ENCODE measurements at regions not wholly inside any gene's neighbourhood (a gene's known extent, or its start where the extent isn't known, plus 50 kb on each side); places are given as distances from the start of the nearest gene placed in this dataset.
A peak's percentile ranks its signal among the peaks of the same experiment; 100 is the strongest.

- Histone ChIP-seq H3K36me3 (ENCODE audit: control insufficient read depth, insufficient read depth, low read length) (no peaks in the 10 kb centered on the region), H3K4me3 (ENCODE audit: low read length) (no peak overlapping the region), H3K4me1 (ENCODE audit: control insufficient read depth, insufficient read depth, low read length) (no peaks in the 10 kb centered on the region), H3K9me3 (replicated peaks; ENCODE audit: control insufficient read depth, low read depth, low read length) (no peaks in the 10 kb centered on the region), H3K27ac (ENCODE audit: low read length) (no peak overlapping the region), H3K27me3 (ENCODE audit: control insufficient read depth, insufficient read depth, low read length) (peaks cover 44% of the 10 kb centered on the region)
- DNase-seq, result no peak
- 81% methylated on average over 3 of the region's 4 CpGs for WGBS (ENCODE audit: insufficient coverage)
These were observed 202.9 kb upstream of the N4BP1 start for GRCh38 chr16:48812856-48813255.

GRCh38 chr16:48811478-48811877, 201.5 kb upstream of the N4BP1 start:
- 22% methylated on average over 10 of the region's 11 CpGs for WGBS (ENCODE audit: insufficient coverage)
- no peaks in the 10 kb centered on the region for H3K36me3 ChIP-seq (ENCODE audit: control insufficient read depth, insufficient read depth, low read length)
- no peak overlapping the region for H3K4me3 ChIP-seq (ENCODE audit: low read length)
- H3K9me3 ChIP-seq (replicated peaks; ENCODE audit: control insufficient read depth, low read depth, low read length), result no peaks in the 10 kb centered on the region
- no peak overlapping the region for H3K27ac ChIP-seq (ENCODE audit: low read length)
- no peak for DNase-seq
- no peaks in the 10 kb centered on the region for H3K4me1 ChIP-seq (ENCODE audit: control insufficient read depth, insufficient read depth, low read length)
- peaks cover 44% of the 10 kb centered on the region for H3K27me3 ChIP-seq (ENCODE audit: control insufficient read depth, insufficient read depth, low read length)

- Histone ChIP-seq H3K9me3 (replicated peaks; ENCODE audit: control insufficient read depth, low read depth, low read length) (no peaks in the 10 kb centered on the region), H3K4me3 (ENCODE audit: low read length) (no peak overlapping the region), H3K36me3 (ENCODE audit: control insufficient read depth, insufficient read depth, low read length) (no peaks in the 10 kb centered on the region), H3K27ac (ENCODE audit: low read length) (no peak overlapping the region), H3K27me3 (ENCODE audit: control insufficient read depth, insufficient read depth, low read length) (peaks cover 44% of the 10 kb centered on the region), H3K4me1 (ENCODE audit: control insufficient read depth, insufficient read depth, low read length) (no peaks in the 10 kb centered on the region)
- WGBS (ENCODE audit: insufficient coverage), result 2% methylated on average over 63 of the region's 70 CpGs
- no peak for DNase-seq
These were observed 200.9 kb upstream of the N4BP1 start for GRCh38 chr16:48810803-48811453.

GRCh38 chr16:48810436-48810802, 200.4 kb upstream of the N4BP1 start:
- Histone ChIP-seq H3K9me3 (replicated peaks; ENCODE audit: control insufficient read depth, low read depth, low read length) (no peaks in the 10 kb centered on the region), H3K27ac (ENCODE audit: low read length) (no peak overlapping the region), H3K36me3 (ENCODE audit: control insufficient read depth, insufficient read depth, low read length) (no peaks in the 10 kb centered on the region), H3K27me3 (ENCODE audit: control insufficient read depth, insufficient read depth, low read length) (peaks cover 44% of the 10 kb centered on the region), H3K4me1 (ENCODE audit: control insufficient read depth, insufficient read depth, low read length) (no peaks in the 10 kb centered on the region), H3K4me3 (ENCODE audit: low read length) (no peak overlapping the region)
- no peak for DNase-seq
- 7% methylated on average over 27 of the region's 29 CpGs for whole genome bisulfite sequencing (ENCODE audit: insufficient coverage)

GRCh38 chr16:48790151-48790550, 180.2 kb upstream of the N4BP1 start:
- WGBS (ENCODE audit: insufficient coverage), result no CpG with 5 or more reads among the region's 2 CpGs
- Histone ChIP-seq H3K27ac (ENCODE audit: low read length) (no peak overlapping the region), H3K36me3 (ENCODE audit: control insufficient read depth, insufficient read depth, low read length) (no peaks in the 10 kb centered on the region), H3K9me3 (replicated peaks; ENCODE audit: control insufficient read depth, low read depth, low read length) (no peaks in the 10 kb centered on the region), H3K4me1 (ENCODE audit: control insufficient read depth, insufficient read depth, low read length) (no peaks in the 10 kb centered on the region), H3K4me3 (ENCODE audit: low read length) (no peak overlapping the region), H3K27me3 (ENCODE audit: control insufficient read depth, insufficient read depth, low read length) (no peaks in the 10 kb centered on the region)
- DNase-seq, result no peak

- Histone ChIP-seq H3K27ac (ENCODE audit: low read length) (no peak overlapping the region), H3K4me3 (ENCODE audit: low read length) (no peak overlapping the region), H3K27me3 (ENCODE audit: control insufficient read depth, insufficient read depth, low read length) (no peaks in the 10 kb centered on the region), H3K4me1 (ENCODE audit: control insufficient read depth, insufficient read depth, low read length) (no peaks in the 10 kb centered on the region), H3K9me3 (replicated peaks; ENCODE audit: control insufficient read depth, low read depth, low read length) (no peaks in the 10 kb centered on the region), H3K36me3 (ENCODE audit: control insufficient read depth, insufficient read depth, low read length) (no peaks in the 10 kb centered on the region)
- 70% methylated on average over 1 of the region's 3 CpGs for WGBS (ENCODE audit: insufficient coverage)
- no peak for DNase-seq
These were observed 178.5 kb upstream of the N4BP1 start for GRCh38 chr16:48788475-48788874.

GRCh38 chr16:48745541-48745940, 135.6 kb upstream of the N4BP1 start:
- no peaks in the 10 kb centered on the region for H3K27me3 ChIP-seq (ENCODE audit: control insufficient read depth, insufficient read depth, low read length)
- H3K4me3 ChIP-seq (ENCODE audit: low read length), result no peak overlapping the region
- H3K36me3 ChIP-seq (ENCODE audit: control insufficient read depth, insufficient read depth, low read length), result no peaks in the 10 kb centered on the region
- no peak overlapping the region for H3K27ac ChIP-seq (ENCODE audit: low read length)
- WGBS (ENCODE audit: insufficient coverage), result 100% methylated on average over 1 of the region's 4 CpGs
- no peaks in the 10 kb centered on the region for H3K9me3 ChIP-seq (replicated peaks; ENCODE audit: control insufficient read depth, low read depth, low read length)
- no peak for DNase-seq
- no peaks in the 10 kb centered on the region for H3K4me1 ChIP-seq (ENCODE audit: control insufficient read depth, insufficient read depth, low read length)

GRCh38 chr16:48740964-48741363, 131.0 kb upstream of the N4BP1 start:
- Histone ChIP-seq H3K9me3 (replicated peaks; ENCODE audit: control insufficient read depth, low read depth, low read length) (no peaks in the 10 kb centered on the region), H3K4me1 (ENCODE audit: control insufficient read depth, insufficient read depth, low read length) (no peaks in the 10 kb centered on the region), H3K36me3 (ENCODE audit: control insufficient read depth, insufficient read depth, low read length) (no peaks in the 10 kb centered on the region), H3K27ac (ENCODE audit: low read length) (no peak overlapping the region), H3K4me3 (ENCODE audit: low read length) (no peak overlapping the region), H3K27me3 (ENCODE audit: control insufficient read depth, insufficient read depth, low read length) (no peaks in the 10 kb centered on the region)
- WGBS (ENCODE audit: insufficient coverage), result 60% methylated on average over 6 of the region's 6 CpGs
- no peak for DNase-seq

- Histone ChIP-seq H3K36me3 (ENCODE audit: control insufficient read depth, insufficient read depth, low read length) (no peaks in the 10 kb centered on the region), H3K27ac (ENCODE audit: low read length) (no peak overlapping the region), H3K4me3 (ENCODE audit: low read length) (no peak overlapping the region), H3K4me1 (ENCODE audit: control insufficient read depth, insufficient read depth, low read length) (no peaks in the 10 kb centered on the region), H3K27me3 (ENCODE audit: control insufficient read depth, insufficient read depth, low read length) (no peaks in the 10 kb centered on the region), H3K9me3 (replicated peaks; ENCODE audit: control insufficient read depth, low read depth, low read length) (no peaks in the 10 kb centered on the region)
- no peak for DNase-seq
These were observed 124.2 kb upstream of the N4BP1 start for GRCh38 chr16:48734220-48734619.

GRCh38 chr16:48704710-48705109, 94.7 kb upstream of the N4BP1 start:
- no peak overlapping the region for H3K4me3 ChIP-seq (ENCODE audit: low read length)
- DNase-seq, result no peak
- H3K4me1 ChIP-seq (ENCODE audit: control insufficient read depth, insufficient read depth, low read length), result no peaks in the 10 kb centered on the region
- no peaks in the 10 kb centered on the region for H3K27me3 ChIP-seq (ENCODE audit: control insufficient read depth, insufficient read depth, low read length)
- no peak overlapping the region for H3K27ac ChIP-seq (ENCODE audit: low read length)
- no peaks in the 10 kb centered on the region for H3K9me3 ChIP-seq (replicated peaks; ENCODE audit: control insufficient read depth, low read depth, low read length)
- no peaks in the 10 kb centered on the region for H3K36me3 ChIP-seq (ENCODE audit: control insufficient read depth, insufficient read depth, low read length)
- WGBS (ENCODE audit: insufficient coverage), result no CpG with 5 or more reads among the region's 1 CpG

GRCh38 chr16:48687421-48688038, 77.5 kb upstream of the N4BP1 start:
- Histone ChIP-seq H3K36me3 (ENCODE audit: control insufficient read depth, insufficient read depth, low read length) (no peaks in the 10 kb centered on the region), H3K9me3 (replicated peaks; ENCODE audit: control insufficient read depth, low read depth, low read length) (no peaks in the 10 kb centered on the region), H3K4me3 (ENCODE audit: low read length) (no peak overlapping the region), H3K4me1 (ENCODE audit: control insufficient read depth, insufficient read depth, low read length) (peaks cover 2% of the 10 kb centered on the region), H3K27ac (ENCODE audit: low read length) (no peak overlapping the region), H3K27me3 (ENCODE audit: control insufficient read depth, insufficient read depth, low read length) (no peaks in the 10 kb centered on the region)
- 0% methylated on average over 1 of the region's 9 CpGs for WGBS (ENCODE audit: insufficient coverage)
- DNase-seq, result peak; percentile 73

Data from muscle of leg (tissue), 3 donors.